SK-N-SH (cell line): ENCODE measurements at regions not wholly inside any gene's neighbourhood (a gene's known extent, or its start where the extent isn't known, plus 50 kb on each side); places are given as distances from the start of the nearest gene placed in this dataset.

Experiments used
- CTCF ChIP-seq: fragments of 200-600 bp; sonication (generic); IDR thresholded peaks from 2 replicates; pipeline ENCODE4 v1.6.1; 2017; ENCODE audit warnings: antibody characterized with exemption, mild to moderate bottlenecking, moderate library complexity
- EP300 ChIP-seq, 2 experiments: IDR thresholded peaks; 2 replicates each; pipeline versions ENCODE4 v1.4.0 to v1.6.1; 2012; ENCODE audit warnings: borderline replicate concordance in 1 of 2, low read depth in 1 of 2, low read length in 1 of 2
- EZH2phosphoT487 ChIP-seq: fragments of 200-600 bp; sonication (generic); IDR thresholded peaks from 2 replicates; pipeline ENCODE4 v1.6.1; 2017; ENCODE audit warnings: low read depth, mixed run types, mild to moderate bottlenecking, antibody characterized with exemption, moderate library complexity, borderline replicate concordance
- JUND ChIP-seq: IDR thresholded peaks from 2 replicates; pipeline ENCODE4 v1.4.0; 2012
- MEF2A ChIP-seq: IDR thresholded peaks from 2 replicates; pipeline ENCODE4 v1.4.0; 2012; ENCODE audit warnings: low read depth, borderline replicate concordance
- PBX3 ChIP-seq: IDR thresholded peaks from 2 replicates; pipeline ENCODE4; 2012
- POLR2AphosphoS5 ChIP-seq: IDR thresholded peaks from 2 replicates; pipeline ENCODE4 v1.6.1; 2012; ENCODE audit warnings: low read depth, low read length
- RAD21 ChIP-seq: IDR thresholded peaks from 2 replicates; pipeline ENCODE4 v1.6.1; 2012; ENCODE audit warnings: mild to moderate bottlenecking, low read length
- REST ChIP-seq: IDR thresholded peaks from 2 replicates; pipeline ENCODE4 v1.6.1; 2012; ENCODE audit warnings: mild to moderate bottlenecking, low read depth, low read length, moderate library complexity
- RFX5 ChIP-seq: IDR thresholded peaks from 2 replicates; pipeline ENCODE4 v1.6.1; 2012; ENCODE audit warnings: mild to moderate bottlenecking, improper control_type of control experiment, low read length
- SIN3A ChIP-seq: IDR thresholded peaks from 2 replicates; pipeline ENCODE4 v1.6.1; 2012; ENCODE audit warnings: low read depth, mild to moderate bottlenecking, low read length, moderate library complexity, borderline replicate concordance
- SMC3 ChIP-seq: IDR thresholded peaks from 2 replicates; pipeline ENCODE4 v1.6.1; 2012; ENCODE audit warnings: low read depth, low read length, improper control_type of control experiment
- ZBTB33 ChIP-seq: IDR thresholded peaks from 2 replicates; pipeline ENCODE4 v1.4.0; 2012; ENCODE audit warnings: low read depth, borderline replicate concordance

- TF ChIP-seq SMC3 (no peak), JUND (no peak), SIN3A (no peak), RAD21 (no peak), CTCF (no peak), PBX3 (no peak), REST (no peak), EZH2phosphoT487 (no peak), RFX5 (no peak), POLR2AphosphoS5 (no peak), EP300 (IDR thresholded peaks at IDR 0.05; ENCODE audit: borderline replicate concordance in 1 of 2, low read depth in 1 of 2, low read length in 1 of 2) (no peak), MEF2A (no peak), ZBTB33 (no peak)
Measured at GRCh38 chr13:105543742-105544141, 991.7 kb downstream of the EFNB2 start.
